ENCODE measurements at regions not wholly inside any gene's neighbourhood (a gene's known extent, or its start where the extent isn't known, plus 50 kb on each side); places are given as distances from the start of the nearest gene placed in this dataset.

DNA sequence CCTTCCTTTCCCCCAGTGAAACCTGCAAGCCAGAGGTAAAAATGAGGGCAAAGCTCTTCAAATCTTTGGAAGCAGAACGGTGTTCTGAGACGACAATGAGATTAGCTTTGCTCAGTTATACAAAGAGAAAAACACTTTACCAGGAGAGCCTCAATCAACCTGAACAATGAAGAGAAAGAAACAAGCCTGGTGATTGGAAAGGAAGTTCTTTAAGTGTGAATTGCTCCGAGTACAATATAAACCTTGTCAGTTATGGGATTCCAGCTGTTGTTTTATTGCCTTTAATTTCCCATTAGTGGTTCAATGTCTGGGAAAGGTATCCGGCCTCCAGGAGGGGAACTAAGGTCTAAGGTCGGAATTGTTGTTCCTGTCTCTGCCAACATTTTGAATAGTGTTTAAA lies 901.6 kb downstream of the EPHA4 start:
- Histone ChIP-seq H3K4me3 (no peak overlapping the region), H2AFZ (no peak overlapping the region), H3K79me2 (no peaks in the 10 kb centered on the region), H3K9me3 (ENCODE audit: low read depth) (no peaks in the 10 kb centered on the region), H3K9me2 (replicated peaks; ENCODE audit: insufficient read depth) (no peaks in the 10 kb centered on the region), H3K27ac (no peak overlapping the region), H3K27me3 (no peaks in the 10 kb centered on the region), H3K4me1 (ENCODE audit: insufficient read depth) (no peaks in the 10 kb centered on the region), H3K4me2 (no peak overlapping the region), H3K36me3 (replicated peaks; ENCODE audit: insufficient read depth, low read depth) (no peaks in the 10 kb centered on the region), H4K20me1 (ENCODE audit: insufficient read depth, poor library complexity, severe bottlenecking) (no peaks in the 10 kb centered on the region)
- TF ChIP-seq EZH2 (IDR thresholded peaks at IDR 0.05; ENCODE audit: borderline replicate concordance): no peak
- TF ChIP-seq, protein P1, sequence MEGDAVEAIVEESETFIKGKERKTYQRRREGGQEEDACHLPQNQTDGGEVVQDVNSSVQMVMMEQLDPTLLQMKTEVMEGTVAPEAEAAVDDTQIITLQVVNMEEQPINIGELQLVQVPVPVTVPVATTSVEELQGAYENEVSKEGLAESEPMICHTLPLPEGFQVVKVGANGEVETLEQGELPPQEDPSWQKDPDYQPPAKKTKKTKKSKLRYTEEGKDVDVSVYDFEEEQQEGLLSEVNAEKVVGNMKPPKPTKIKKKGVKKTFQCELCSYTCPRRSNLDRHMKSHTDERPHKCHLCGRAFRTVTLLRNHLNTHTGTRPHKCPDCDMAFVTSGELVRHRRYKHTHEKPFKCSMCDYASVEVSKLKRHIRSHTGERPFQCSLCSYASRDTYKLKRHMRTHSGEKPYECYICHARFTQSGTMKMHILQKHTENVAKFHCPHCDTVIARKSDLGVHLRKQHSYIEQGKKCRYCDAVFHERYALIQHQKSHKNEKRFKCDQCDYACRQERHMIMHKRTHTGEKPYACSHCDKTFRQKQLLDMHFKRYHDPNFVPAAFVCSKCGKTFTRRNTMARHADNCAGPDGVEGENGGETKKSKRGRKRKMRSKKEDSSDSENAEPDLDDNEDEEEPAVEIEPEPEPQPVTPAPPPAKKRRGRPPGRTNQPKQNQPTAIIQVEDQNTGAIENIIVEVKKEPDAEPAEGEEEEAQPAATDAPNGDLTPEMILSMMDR (IDR thresholded peaks at IDR 0.05; ENCODE audit: poor library complexity): no peak
- no peak for TF ChIP-seq EZH2phosphoT487 (IDR thresholded peaks at IDR 0.05; ENCODE audit: low read depth, severe bottlenecking, unreplicated experiment)
- 46% methylated on average over 5 of the region's 5 CpGs for WGBS (ENCODE audit: low lambda C conversion rate, missing lambda C conversion rate)
- no peak for DNase-seq (ENCODE audit: low spot score)

DNA sequence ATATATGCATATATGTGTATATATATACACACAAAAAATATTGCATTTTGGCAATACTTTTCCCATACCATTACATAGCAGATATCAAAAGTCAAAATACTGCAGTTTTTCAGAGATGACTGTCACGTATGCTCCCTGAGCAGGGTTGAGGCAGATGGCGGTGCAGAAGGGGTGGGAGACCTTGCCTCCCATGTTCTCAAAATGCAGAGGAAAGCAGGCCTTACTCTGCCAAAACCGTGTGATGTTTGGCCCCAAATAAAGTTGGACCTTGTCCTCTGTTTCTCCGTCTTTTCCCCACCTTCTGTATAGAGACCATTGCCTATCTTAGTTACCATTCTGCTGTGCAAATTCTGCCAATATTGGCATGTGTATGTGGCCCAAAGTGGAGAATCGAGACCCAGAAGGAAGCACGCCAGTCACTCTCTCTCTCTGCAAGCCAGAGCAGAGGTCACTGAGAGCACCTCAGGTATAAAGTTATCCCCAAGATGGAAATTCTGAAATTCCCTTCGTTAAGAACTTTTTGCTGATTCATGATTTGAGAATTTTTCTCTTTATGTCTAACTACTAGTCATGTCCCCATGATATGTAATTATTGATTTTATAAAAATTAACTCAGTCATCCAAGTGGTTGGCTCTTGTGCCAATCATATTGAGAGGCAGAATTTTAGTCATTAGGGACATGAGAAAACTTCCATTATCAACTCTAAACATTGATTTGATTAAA lies 898.8 kb downstream of the EPHA4 start:
- DNase-seq (ENCODE audit: low spot score): no peak
- no peaks in the 10 kb centered on the region for H3K27me3 ChIP-seq
- no peaks in the 10 kb centered on the region for H4K20me1 ChIP-seq (ENCODE audit: insufficient read depth, poor library complexity, severe bottlenecking)
- no peaks in the 10 kb centered on the region for H3K79me2 ChIP-seq
- H2AFZ ChIP-seq: no peak overlapping the region
- TF ChIP-seq EZH2phosphoT487 (IDR thresholded peaks at IDR 0.05; ENCODE audit: low read depth, severe bottlenecking, unreplicated experiment) (no peak), EZH2 (IDR thresholded peaks at IDR 0.05; ENCODE audit: borderline replicate concordance) (no peak)
- TF ChIP-seq, protein P1 (IDR thresholded peaks at IDR 0.05; ENCODE audit: poor library complexity): no peak
- H3K9me3 ChIP-seq (ENCODE audit: low read depth): no peaks in the 10 kb centered on the region
- no peaks in the 10 kb centered on the region for H3K36me3 ChIP-seq (replicated peaks; ENCODE audit: insufficient read depth, low read depth)
- WGBS (ENCODE audit: low lambda C conversion rate, missing lambda C conversion rate): 94% methylated on average over 7 of the region's 7 CpGs
- no peaks in the 10 kb centered on the region for H3K4me1 ChIP-seq (ENCODE audit: insufficient read depth)
- no peaks in the 10 kb centered on the region for H3K9me2 ChIP-seq (replicated peaks; ENCODE audit: insufficient read depth)
- H3K27ac ChIP-seq: no peak overlapping the region
- no peak overlapping the region for H3K4me3 ChIP-seq
- no peak overlapping the region for H3K4me2 ChIP-seq

DNA sequence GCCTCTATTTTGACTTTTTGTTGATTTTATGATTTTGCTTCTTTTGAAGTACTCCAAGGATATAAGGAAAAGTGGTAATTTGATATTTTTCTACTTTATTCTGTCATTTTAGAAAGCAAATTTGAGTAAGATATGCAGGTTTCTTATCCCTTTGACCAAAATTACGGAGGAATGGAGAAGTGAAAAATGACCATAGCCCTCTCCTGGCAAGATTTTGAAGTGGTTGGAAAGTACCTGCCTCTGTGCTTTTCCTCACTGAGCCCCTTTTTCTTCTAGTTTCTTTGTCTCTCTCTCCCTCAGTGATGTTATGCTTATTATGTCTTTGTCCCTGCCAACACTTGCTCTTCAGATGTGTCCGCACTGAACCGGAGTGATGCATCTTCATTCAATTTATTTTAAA lies 898.1 kb downstream of the EPHA4 start:
- H4K20me1 ChIP-seq (ENCODE audit: insufficient read depth, poor library complexity, severe bottlenecking): no peaks in the 10 kb centered on the region
- H3K79me2 ChIP-seq: no peaks in the 10 kb centered on the region
- H3K36me3 ChIP-seq (replicated peaks; ENCODE audit: insufficient read depth, low read depth): no peaks in the 10 kb centered on the region
- H3K4me3 ChIP-seq: no peak overlapping the region
- no peaks in the 10 kb centered on the region for H3K9me2 ChIP-seq (replicated peaks; ENCODE audit: insufficient read depth)
- WGBS (ENCODE audit: low lambda C conversion rate, missing lambda C conversion rate): 89% methylated on average over 3 of the region's 3 CpGs
- no peak for TF ChIP-seq EZH2 (IDR thresholded peaks at IDR 0.05; ENCODE audit: borderline replicate concordance)
- TF ChIP-seq, protein P1 (IDR thresholded peaks at IDR 0.05; ENCODE audit: poor library complexity): no peak
- no peak for TF ChIP-seq EZH2phosphoT487 (IDR thresholded peaks at IDR 0.05; ENCODE audit: low read depth, severe bottlenecking, unreplicated experiment)
- no peak overlapping the region for H3K4me2 ChIP-seq
- no peak overlapping the region for H3K27ac ChIP-seq
- DNase-seq (ENCODE audit: low spot score): no peak
- H2AFZ ChIP-seq: no peak overlapping the region
- no peaks in the 10 kb centered on the region for H3K27me3 ChIP-seq
- H3K9me3 ChIP-seq (ENCODE audit: low read depth): no peaks in the 10 kb centered on the region
- H3K4me1 ChIP-seq (ENCODE audit: insufficient read depth): no peaks in the 10 kb centered on the region

Measured in hepatocyte (in vitro differentiated cells).